ENCODE measurements at regions not wholly inside any gene's neighbourhood (a gene's known extent, or its start where the extent isn't known, plus 50 kb on each side); places are given as distances from the start of the nearest gene placed in this dataset.
"Not testable (repeated sequence)": the region's sequence is repeated elsewhere in the genome, so short reads cannot be mapped to it uniquely, and the experiment has no call there.

DNA sequence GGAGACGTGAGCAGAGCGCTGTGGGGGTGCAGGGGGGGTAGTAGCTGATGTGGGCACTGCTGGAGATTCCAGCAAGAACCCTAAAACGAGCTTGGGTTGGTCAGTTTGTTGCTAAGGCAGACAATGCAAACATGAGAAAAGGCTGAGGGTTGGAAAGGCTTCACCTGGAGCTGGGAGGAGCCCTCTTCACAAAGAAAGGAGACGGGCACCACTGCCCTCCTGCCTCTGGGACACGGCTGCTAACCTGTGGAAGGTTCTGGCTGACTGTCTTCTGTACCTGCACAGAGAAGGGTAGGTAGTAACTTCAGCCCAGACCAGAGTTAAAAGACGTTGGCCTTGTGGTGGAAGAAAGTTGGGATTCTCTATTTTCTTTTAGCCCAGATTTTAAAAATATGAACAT is 108.7 kb downstream of the SUCLA2 start:
- H3K27ac ChIP-seq (replicated peaks in 1 of 4): no peak overlapping the region
- TF ChIP-seq POLR2A (IDR thresholded peaks at IDR 0.05; ENCODE audit: low read depth): no peak
- TF ChIP-seq EP300 (IDR thresholded peaks at IDR 0.05): no peak
- TF ChIP-seq, protein P1, sequence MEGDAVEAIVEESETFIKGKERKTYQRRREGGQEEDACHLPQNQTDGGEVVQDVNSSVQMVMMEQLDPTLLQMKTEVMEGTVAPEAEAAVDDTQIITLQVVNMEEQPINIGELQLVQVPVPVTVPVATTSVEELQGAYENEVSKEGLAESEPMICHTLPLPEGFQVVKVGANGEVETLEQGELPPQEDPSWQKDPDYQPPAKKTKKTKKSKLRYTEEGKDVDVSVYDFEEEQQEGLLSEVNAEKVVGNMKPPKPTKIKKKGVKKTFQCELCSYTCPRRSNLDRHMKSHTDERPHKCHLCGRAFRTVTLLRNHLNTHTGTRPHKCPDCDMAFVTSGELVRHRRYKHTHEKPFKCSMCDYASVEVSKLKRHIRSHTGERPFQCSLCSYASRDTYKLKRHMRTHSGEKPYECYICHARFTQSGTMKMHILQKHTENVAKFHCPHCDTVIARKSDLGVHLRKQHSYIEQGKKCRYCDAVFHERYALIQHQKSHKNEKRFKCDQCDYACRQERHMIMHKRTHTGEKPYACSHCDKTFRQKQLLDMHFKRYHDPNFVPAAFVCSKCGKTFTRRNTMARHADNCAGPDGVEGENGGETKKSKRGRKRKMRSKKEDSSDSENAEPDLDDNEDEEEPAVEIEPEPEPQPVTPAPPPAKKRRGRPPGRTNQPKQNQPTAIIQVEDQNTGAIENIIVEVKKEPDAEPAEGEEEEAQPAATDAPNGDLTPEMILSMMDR (IDR thresholded peaks at IDR 0.05): no peak
- no peak for TF ChIP-seq POLR2AphosphoS5 (IDR thresholded peaks at IDR 0.05)
- WGBS: 85% methylated on average over 6 of the region's 6 CpGs
- H3K4me3 ChIP-seq: no peak overlapping the region
- no peak for DNase-seq (ENCODE audit: extremely low spot score)
- intact Hi-C loops (cut with DNase I): no loop called here
- H3K4me1 ChIP-seq: no peaks in the 10 kb centered on the region
- no peaks in the 10 kb centered on the region for H3K9me3 ChIP-seq
- H3K36me3 ChIP-seq: peaks cover 0 to 8% (median 0%) of the 10 kb centered on the region in 4 donors
- H3K27me3 ChIP-seq: no peaks in the 10 kb centered on the region

DNA sequence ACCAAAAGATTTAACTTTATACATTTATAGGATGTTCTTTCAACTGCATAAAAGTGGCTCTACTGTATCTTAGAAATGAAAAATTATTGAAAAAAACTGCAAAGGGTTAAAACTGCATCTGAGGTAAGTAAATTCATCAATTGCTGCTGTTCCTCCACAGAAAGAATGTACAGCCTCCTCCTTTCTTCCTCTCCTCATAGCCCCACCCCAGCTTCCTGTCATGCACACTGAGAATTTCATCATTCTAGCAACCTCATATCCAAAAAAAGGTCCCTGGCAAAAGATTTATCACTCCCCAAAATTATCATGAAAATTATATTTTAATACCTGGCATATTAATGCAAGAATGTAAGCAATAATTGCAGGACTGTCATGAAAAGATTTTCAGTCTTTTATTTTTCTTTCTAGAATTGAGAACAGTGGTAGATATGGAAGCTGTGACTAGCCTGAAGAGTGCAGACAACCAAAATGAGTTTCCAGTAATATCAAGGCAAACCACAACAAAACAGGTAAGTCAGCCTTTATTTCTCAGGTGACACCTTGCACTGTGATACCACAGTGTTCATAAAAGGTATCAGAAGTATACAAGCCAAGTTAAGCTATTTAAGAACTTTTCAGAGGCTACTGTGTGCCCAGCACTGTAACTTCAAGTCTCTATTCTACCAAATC is 110.8 kb downstream of the SUCLA2 start:
- TF ChIP-seq POLR2A (IDR thresholded peaks at IDR 0.05; ENCODE audit: low read depth) (no peak), POLR2AphosphoS5 (IDR thresholded peaks at IDR 0.05) (no peak), EP300 (IDR thresholded peaks at IDR 0.05) (no peak)
- TF ChIP-seq, protein P1 (IDR thresholded peaks at IDR 0.05): no peak
- no peak overlapping the region for H3K4me3 ChIP-seq
- intact Hi-C loops (cut with DNase I): no loop called here
- no peak overlapping the region for H3K27ac ChIP-seq (replicated peaks in 1 of 4)
- DNase-seq (ENCODE audit: extremely low spot score): no peak
- no peaks in the 10 kb centered on the region for H3K36me3 ChIP-seq
- H3K4me1 ChIP-seq: no peaks in the 10 kb centered on the region
- no peaks in the 10 kb centered on the region for H3K27me3 ChIP-seq
- no peaks in the 10 kb centered on the region for H3K9me3 ChIP-seq

DNA sequence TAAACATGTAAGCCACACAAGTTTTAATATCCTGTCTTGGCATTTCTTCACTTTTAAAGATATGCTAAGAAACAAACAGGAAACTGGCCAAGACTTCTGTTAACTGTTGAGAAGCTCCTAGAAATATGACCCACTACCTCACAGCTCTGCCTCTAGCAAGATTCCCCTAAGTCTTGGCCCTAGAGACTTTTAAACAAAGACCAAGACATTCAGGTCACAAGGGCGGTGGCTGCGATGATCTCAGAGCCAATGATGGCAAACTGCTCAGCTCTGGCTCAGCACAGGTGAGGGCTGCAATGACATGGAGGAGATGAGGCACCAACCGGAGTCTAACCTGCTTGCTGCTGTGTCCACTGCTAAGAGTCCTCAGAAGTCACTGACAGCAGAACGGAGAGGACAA is 114.8 kb downstream of the SUCLA2 start:
- no peak for DNase-seq (ENCODE audit: extremely low spot score)
- WGBS: 82% methylated on average over 4 of the region's 4 CpGs
- TF ChIP-seq, protein P1 (IDR thresholded peaks at IDR 0.05): no peak
- TF ChIP-seq EP300 (IDR thresholded peaks at IDR 0.05): no peak
- TF ChIP-seq POLR2AphosphoS5 (IDR thresholded peaks at IDR 0.05): no peak
- TF ChIP-seq POLR2A (IDR thresholded peaks at IDR 0.05; ENCODE audit: low read depth): no peak
- Histone ChIP-seq H3K4me3 (no peak overlapping the region), H3K36me3 (no peaks in the 10 kb centered on the region), H3K4me1 (no peaks in the 10 kb centered on the region), H3K27ac (replicated peaks in 1 of 4) (no peak overlapping the region), H3K27me3 (no peaks in the 10 kb centered on the region), H3K9me3 (no peaks in the 10 kb centered on the region)
- intact Hi-C loops (cut with DNase I): no loop called here

DNA sequence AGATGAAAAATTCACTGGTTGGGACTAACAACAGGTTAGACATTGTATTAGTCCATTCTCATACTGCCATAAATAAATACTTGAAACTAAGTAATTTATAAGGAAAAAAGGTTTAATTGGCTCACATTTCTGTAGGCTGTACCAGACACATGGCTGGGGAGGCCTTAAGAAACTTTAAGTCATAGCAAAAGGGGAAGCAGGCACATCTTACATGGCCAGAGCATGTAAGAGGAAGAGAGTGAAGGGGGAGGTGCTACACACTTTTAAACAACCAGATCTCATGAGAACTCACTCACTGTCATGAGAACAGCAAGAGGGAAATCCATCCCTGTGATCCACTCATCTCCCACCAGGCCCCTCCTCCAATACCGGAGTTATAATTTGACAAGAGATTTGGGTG is 125.9 kb downstream of the SUCLA2 start:
- intact Hi-C loops (cut with DNase I): no loop called here
- Histone ChIP-seq H3K4me1 (no peaks in the 10 kb centered on the region), H3K27me3 (no peaks in the 10 kb centered on the region), H3K36me3 (no peaks in the 10 kb centered on the region), H3K4me3 (no peak overlapping the region), H3K27ac (replicated peaks in 1 of 4) (no peak overlapping the region), H3K9me3 (peaks cover 0 to 17% (median 12%) of the 10 kb centered on the region in 4 donors)
- 100% methylated on average over 1 of the region's 1 CpG for WGBS
- DNase-seq (ENCODE audit: extremely low spot score): no peak
- TF ChIP-seq POLR2AphosphoS5 (IDR thresholded peaks at IDR 0.05) (no peak), POLR2A (IDR thresholded peaks at IDR 0.05; ENCODE audit: low read depth) (no peak), EP300 (IDR thresholded peaks at IDR 0.05) (no peak)

DNA sequence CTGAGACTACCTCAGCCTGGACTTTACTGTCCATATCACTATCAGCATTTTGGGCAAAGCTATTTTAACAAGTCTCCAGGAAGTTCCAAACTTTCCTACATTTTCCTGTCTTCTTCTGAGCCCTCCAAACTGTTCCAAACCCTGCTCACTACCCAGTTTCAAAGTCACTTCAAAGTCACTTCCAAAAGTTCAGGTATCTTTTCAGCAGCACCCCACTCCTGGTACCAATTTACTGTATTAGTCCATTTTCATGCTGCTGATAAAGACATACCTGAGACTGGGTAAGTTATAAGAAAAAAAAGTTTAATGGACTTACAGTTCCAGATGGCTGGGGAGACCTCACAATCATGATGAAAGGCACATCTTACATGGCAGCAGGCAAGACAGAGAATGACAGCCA is 127.1 kb downstream of the SUCLA2 start:
- H3K9me3 ChIP-seq: peaks cover 0 to 17% (median 12%) of the 10 kb centered on the region in 4 donors
- H3K4me3 ChIP-seq; intact Hi-C loops (cut with DNase I); H3K36me3 ChIP-seq; DNase-seq (ENCODE audit: extremely low spot score); H3K27ac ChIP-seq (replicated peaks in 1 of 4); H3K27me3 ChIP-seq; H3K4me1 ChIP-seq: not testable (repeated sequence)

DNA sequence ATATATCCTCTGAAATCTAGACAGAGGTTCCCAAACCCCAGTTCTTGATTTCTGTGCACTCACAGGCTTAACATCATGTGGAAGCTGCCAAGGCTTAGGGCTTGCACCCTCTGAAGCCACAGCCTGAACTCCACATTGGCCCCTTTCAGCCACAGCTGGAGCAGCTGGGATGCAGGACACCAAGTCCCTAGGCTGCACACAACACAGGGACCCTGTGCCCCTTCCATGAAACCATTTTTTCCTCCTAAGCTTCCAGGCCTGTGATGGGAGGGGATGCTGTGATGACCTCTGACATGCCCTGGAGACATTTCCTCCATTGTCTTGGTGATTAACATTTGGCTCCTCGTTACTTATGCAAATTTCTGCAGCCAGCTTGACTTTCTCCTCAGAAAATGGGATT is 127.8 kb downstream of the SUCLA2 start:
- intact Hi-C loops (cut with DNase I): not testable (repeated sequence)

More for the DNA sequence above, 127.8 kb downstream of the SUCLA2 start:
- not testable (repeated sequence) for H3K27me3 ChIP-seq; H3K27ac ChIP-seq (replicated peaks in 1 of 4); H3K36me3 ChIP-seq; H3K4me1 ChIP-seq; DNase-seq (ENCODE audit: extremely low spot score); H3K4me3 ChIP-seq
- WGBS: 63% methylated on average over 1 of the region's 1 CpG
- H3K9me3 ChIP-seq: peaks cover 0 to 17% (median 12%) of the 10 kb centered on the region in 4 donors

Data from esophagus muscularis mucosa (tissue), 4 donors.